H9 (cell line): ENCODE measurements at regions not wholly inside any gene's neighbourhood (a gene's known extent, or its start where the extent isn't known, plus 50 kb on each side); places are given as distances from the start of the nearest gene placed in this dataset.

Experiments used
- DNase-seq: peaks from one replicate; pipeline ENCODE4 v3.0.0-alpha.2; 2017
- H2AFZ ChIP-seq: one replicate; pipeline ENCODE4 v1.6.1; 2013; ENCODE audit warnings: mild to moderate bottlenecking, low read length, control low read depth, moderate library complexity
- H2AK5ac ChIP-seq: 2 replicates; pipeline ENCODE4 v1.6.1; 2013; ENCODE audit warnings: low read length, control low read depth, mixed read lengths; ENCODE audit not compliant: insufficient read length
- H2BK120ac ChIP-seq: one replicate; pipeline ENCODE4 v1.6.1; 2013; ENCODE audit warnings: low read depth, mild to moderate bottlenecking, low read length, control low read depth, inconsistent platforms; ENCODE audit not compliant: poor library complexity, severe bottlenecking
- H2BK12ac ChIP-seq: 2 replicates; pipeline ENCODE4 v1.6.1; 2013; ENCODE audit warnings: low read length, control low read depth, mixed read lengths, low read depth; ENCODE audit not compliant: insufficient read length
- H2BK15ac ChIP-seq: 2 replicates; pipeline ENCODE4 v1.6.1; 2013; ENCODE audit warnings: low read depth, low read length, control low read depth
- H2BK20ac ChIP-seq: one replicate; pipeline ENCODE4 v1.6.1; 2013; ENCODE audit warnings: low read depth, mild to moderate bottlenecking, low read length, control low read depth, inconsistent platforms; ENCODE audit not compliant: poor library complexity, severe bottlenecking
- H2BK5ac ChIP-seq: 2 replicates; pipeline ENCODE4 v1.6.1; 2013; ENCODE audit warnings: low read length, control low read depth, mixed read lengths; ENCODE audit not compliant: insufficient read length
- H3K14ac ChIP-seq: 2 replicates; pipeline ENCODE4 v1.6.1; 2013; ENCODE audit warnings: low read length, control low read depth; ENCODE audit not compliant: insufficient read depth
- H3K18ac ChIP-seq: 2 replicates; pipeline ENCODE4 v1.6.1; 2013; ENCODE audit warnings: low read depth, mild to moderate bottlenecking, mixed read lengths, low read length, control low read depth; ENCODE audit not compliant: insufficient read length
- H3K23ac ChIP-seq: 2 replicates; pipeline ENCODE4 v1.6.1; 2013; ENCODE audit warnings: low read length, control low read depth, mixed read lengths, low read depth; ENCODE audit not compliant: insufficient read length
- H3K23me2 ChIP-seq: 2 replicates; pipeline ENCODE4 v1.6.1; 2013; ENCODE audit warnings: low read depth, mild to moderate bottlenecking, mixed read lengths, low read length, control low read depth; ENCODE audit not compliant: insufficient read length, poor library complexity, severe bottlenecking
- H3K27ac ChIP-seq: 2 replicates; pipeline ENCODE4 v1.5.1; 2013; ENCODE audit warnings: low read length, control low read depth, mixed read lengths, low read depth; ENCODE audit not compliant: insufficient read length
- H3K27me3 ChIP-seq: 2 replicates; pipeline ENCODE4 v1.6.1; 2013; ENCODE audit warnings: low read length, control low read depth, inconsistent platforms; ENCODE audit not compliant: insufficient read depth
- H3K4ac ChIP-seq: 2 replicates; pipeline ENCODE4 v1.6.1; 2013; ENCODE audit warnings: low read depth, mild to moderate bottlenecking, control low read depth, inconsistent platforms, low read length, moderate library complexity
- H3K4me1 ChIP-seq: 2 replicates; pipeline ENCODE4 v1.6.1; 2013; ENCODE audit warnings: low read length, control low read depth, inconsistent platforms; ENCODE audit not compliant: insufficient read depth
- H3K4me2 ChIP-seq: 2 replicates; pipeline ENCODE4 v1.6.1; 2013; ENCODE audit warnings: low read length, control low read depth, mixed read lengths; ENCODE audit not compliant: insufficient read length, insufficient read depth
- H3K56ac ChIP-seq: 2 replicates; pipeline ENCODE4 v1.6.1; 2013; ENCODE audit warnings: low read depth, mild to moderate bottlenecking, mixed read lengths, low read length, control low read depth; ENCODE audit not compliant: insufficient read length
- H3K79me1 ChIP-seq: 2 replicates; pipeline ENCODE4 v1.6.1; 2013; ENCODE audit warnings: low read depth, mild to moderate bottlenecking, moderate library complexity, low read length, control low read depth, inconsistent platforms; ENCODE audit not compliant: insufficient read depth, poor library complexity, severe bottlenecking
- H3K79me2 ChIP-seq: 2 replicates; pipeline ENCODE4 v1.6.1; 2013; ENCODE audit warnings: low read length, control low read depth, inconsistent platforms; ENCODE audit not compliant: insufficient read depth
- H3K9ac ChIP-seq: 2 replicates; pipeline ENCODE4 v1.6.1; 2013; ENCODE audit warnings: low read length, control low read depth, mixed read lengths; ENCODE audit not compliant: insufficient read length; ENCODE audit errors: extremely low read depth
- H3K9me3 ChIP-seq: one replicate; pipeline ENCODE4 v1.6.1; 2013; ENCODE audit warnings: low read depth, low read length, inconsistent platforms; ENCODE audit not compliant: control insufficient read depth
- H3T11ph ChIP-seq: one replicate; pipeline ENCODE4 v1.6.1; 2013; ENCODE audit warnings: mild to moderate bottlenecking, low read length, control low read depth, inconsistent platforms
- H4K20me1 ChIP-seq: one replicate; pipeline ENCODE4 v1.6.1; 2013; ENCODE audit not compliant: control insufficient read depth, insufficient read length, insufficient read depth
- H4K5ac ChIP-seq: 2 replicates; pipeline ENCODE4 v1.6.1; 2013; ENCODE audit warnings: low read depth, mild to moderate bottlenecking, mixed read lengths, low read length, control low read depth; ENCODE audit not compliant: insufficient read length
- H4K8ac ChIP-seq: replicated peaks from 2 replicates; pipeline ENCODE4 v1.6.1; 2013; ENCODE audit warnings: low read length, control low read depth, mixed read lengths, low read depth; ENCODE audit not compliant: insufficient read length
- H4K91ac ChIP-seq: 2 replicates; pipeline ENCODE4 v1.6.1; 2013; ENCODE audit warnings: low read depth, mild to moderate bottlenecking, moderate library complexity, mixed read lengths, low read length, control low read depth; ENCODE audit not compliant: insufficient read length
- H3K27ac Mint-ChIP-seq, 3 experiments: 2 replicates in 2 of 3; 3 replicates in 1 of 3; pipeline ENCODE4 v1.8.0; 2020 to 2021; ENCODE audit warnings: mixed read lengths in 3 of 3, mild to moderate bottlenecking in 1 of 3, moderate library complexity in 1 of 3
- H3K27me3 Mint-ChIP-seq: 2 replicates; pipeline ENCODE4 v1.8.0; 2021; ENCODE audit warnings: low read depth, mild to moderate bottlenecking, moderate library complexity, mixed read lengths
- H3K36me3 Mint-ChIP-seq, 3 experiments: 2 replicates in 2 of 3; 3 replicates in 1 of 3; pipeline ENCODE4 v1.8.0; 2020 to 2021; ENCODE audit warnings: low read depth in 3 of 3, mixed read lengths in 3 of 3; ENCODE audit not compliant: insufficient read depth in 1 of 3
- H3K4me1 Mint-ChIP-seq, 2 experiments: 2 replicates each; pipeline ENCODE4 v1.8.0; 2020; ENCODE audit warnings: mixed read lengths in 2 of 2
- H3K4me3 Mint-ChIP-seq, 2 experiments: 2 replicates in 1 of 2; 3 replicates in 1 of 2; pipeline ENCODE4 v1.8.0; 2020 to 2021; ENCODE audit warnings: mild to moderate bottlenecking in 2 of 2, mixed read lengths in 2 of 2, moderate library complexity in 1 of 2
- H3K9me3 Mint-ChIP-seq, 2 experiments: 2 replicates in 1 of 2; 3 replicates in 1 of 2; pipeline ENCODE4 v1.8.0; 2020; ENCODE audit warnings: mild to moderate bottlenecking in 2 of 2, mixed read lengths in 2 of 2, moderate library complexity in 1 of 2
- CTCF ChIP-seq: fragments of 200-600 bp; sonication (generic); conservative IDR thresholded peaks from 3 replicates; pipeline ENCODE4 v1.8.0; 2021; ENCODE audit warnings: antibody characterized with exemption, mild to moderate bottlenecking
- WGBS: extraction: QIAGEN DNeasy Blood & Tissue Kit; methylation state at CpG from one replicate; pipeline ENCODE4 v1.1.7; 2013; ENCODE audit warnings: missing lambda C conversion rate, low lambda C conversion rate, mixed read lengths; ENCODE audit not compliant: insufficient read length; ENCODE audit errors: extremely low coverage; 5-methylcytosine and 5-hydroxymethylcytosine counted together

DNA sequence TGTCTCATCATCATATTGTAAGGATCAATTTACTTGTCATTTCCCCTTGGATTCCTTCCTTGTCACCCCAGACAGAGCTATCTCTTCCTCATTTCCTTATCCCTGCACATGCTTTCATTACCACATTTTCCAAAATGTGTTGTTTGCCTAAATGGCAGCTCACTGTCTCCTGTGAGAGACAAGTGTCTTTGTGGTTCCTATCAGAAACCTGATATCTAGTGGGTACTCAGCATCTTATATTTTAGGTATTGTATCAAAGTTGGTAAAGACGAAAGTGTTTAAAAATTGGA, 896.0 kb upstream of the PIK3C3 start:
- Histone ChIP-seq H3K79me1 (no peaks in the 10 kb centered on the region), H3K56ac (no peak overlapping the region), H3K9me3 (no peaks in the 10 kb centered on the region), H2AFZ (no peak overlapping the region), H3K27ac (no peak overlapping the region), H3K9ac (no peak overlapping the region), H3K14ac (no peak overlapping the region), H2BK120ac (no peak overlapping the region), H3K4me2 (no peak overlapping the region), H2BK5ac (no peak overlapping the region), H2BK15ac (no peak overlapping the region), H4K5ac (no peak overlapping the region), H2BK12ac (no peak overlapping the region), H2BK20ac (no peak overlapping the region), H3K79me2 (no peaks in the 10 kb centered on the region), H3K23me2 (no peaks in the 10 kb centered on the region), H3K23ac (no peak overlapping the region), H3K18ac (no peak overlapping the region), H3T11ph (no peak overlapping the region), H2AK5ac (no peak overlapping the region), H4K91ac (no peak overlapping the region), H4K20me1 (no peaks in the 10 kb centered on the region), H3K4me1 (no peaks in the 10 kb centered on the region), H3K4ac (no peak overlapping the region), H3K27me3 (no peaks in the 10 kb centered on the region), H4K8ac (no peak overlapping the region)
- WGBS: no CpG with 5 or more reads among the region's 1 CpG
- Mint-ChIP-seq H3K4me3 (no peak overlapping the region), H3K27ac (no peak overlapping the region), H3K4me1 (peaks cover 0 to 4% of the 10 kb centered on the region in 2 experiments; a peak in 2 of 4 replicates), H3K36me3 (no peaks in the 10 kb centered on the region), H3K27me3 (no peaks in the 10 kb centered on the region), H3K9me3 (no peaks in the 10 kb centered on the region)
- DNase-seq: no peak
- no peak for TF ChIP-seq CTCF
